AG10803 (cell line): ENCODE measurements at regions not wholly inside any gene's neighbourhood (a gene's known extent, or its start where the extent isn't known, plus 50 kb on each side); places are given as distances from the start of the nearest gene placed in this dataset.

Experiments
- DNase-seq: peaks from one replicate; pipeline ENCODE4 v3.0.0; 2010; ENCODE audit warnings: low read depth
- H3K4me3 ChIP-seq: 2 replicates; pipeline ENCODE4 v1.5.1; 2011; ENCODE audit warnings: mild to moderate bottlenecking, low read length, control low read depth
- CTCF ChIP-seq: conservative IDR thresholded peaks from 2 replicates; pipeline ENCODE4 v1.5.1; 2011; ENCODE audit warnings: mild to moderate bottlenecking, low read length, control low read depth, inconsistent platforms

- DNase-seq: no peak
- TF ChIP-seq CTCF: no peak
- no peak overlapping the region for H3K4me3 ChIP-seq
These were observed 238.4 kb upstream of the FAT3 start for GRCh38 chr11:91986218-91986617.

GRCh38 chr11:91984033-91984584, 240.5 kb upstream of the FAT3 start:
- no peak for TF ChIP-seq CTCF
- no peak overlapping the region for H3K4me3 ChIP-seq
- peak; percentile 13 for DNase-seq

GRCh38 chr11:91981995-91982394, 242.6 kb upstream of the FAT3 start:
- H3K4me3 ChIP-seq: no peak overlapping the region
- no peak for TF ChIP-seq CTCF
- peak; percentile 98 for DNase-seq

- DNase-seq: no peak
- no peak for TF ChIP-seq CTCF
- H3K4me3 ChIP-seq: no peak overlapping the region
These were observed 244.8 kb upstream of the FAT3 start for GRCh38 chr11:91979775-91980174.

GRCh38 chr11:91978747-91979146, 245.9 kb upstream of the FAT3 start:
- H3K4me3 ChIP-seq: no peak overlapping the region
- peak; percentile 63 for DNase-seq
- no peak for TF ChIP-seq CTCF

GRCh38 chr11:91972665-91973266, 251.9 kb upstream of the FAT3 start:
- no peak for TF ChIP-seq CTCF
- H3K4me3 ChIP-seq: no peak overlapping the region
- no peak for DNase-seq

GRCh38 chr11:91970624-91971023, 254.0 kb upstream of the FAT3 start:
- no peak for TF ChIP-seq CTCF
- no peak overlapping the region for H3K4me3 ChIP-seq
- DNase-seq: no peak
